Lower leg skin (tissue), 3 donors: ENCODE measurements at regions not wholly inside any gene's neighbourhood (a gene's known extent, or its start where the extent isn't known, plus 50 kb on each side); places are given as distances from the start of the nearest gene placed in this dataset.

ENCODE experiments used
- CTCF ChIP-seq, 3 donors: fragments of 450-650 bp; IDR thresholded peaks; one replicate each; pipeline ENCODE4 v1.5.1; 2016; ENCODE audit warnings: antibody characterized with exemption in 3 of 3, mild to moderate bottlenecking in 3 of 3, moderate library complexity in 2 of 3
- POLR2A ChIP-seq, 2 donors: fragments of 450-650 bp; IDR thresholded peaks; one replicate each; pipeline ENCODE4 v1.6.1; 2016 to 2017; ENCODE audit warnings: antibody characterized with exemption in 2 of 2, mild to moderate bottlenecking in 1 of 2, moderate library complexity in 1 of 2

- no peak for TF ChIP-seq CTCF (IDR thresholded peaks at IDR 0.05)
- TF ChIP-seq POLR2A (IDR thresholded peaks at IDR 0.05) = no peak
These were observed 382.6 kb downstream of the SOX2 start for GRCh38 chr3:182094321-182094720.
